ENCODE measurements at regions not wholly inside any gene's neighbourhood (a gene's known extent, or its start where the extent isn't known, plus 50 kb on each side); places are given as distances from the start of the nearest gene placed in this dataset.

- no peak for TF ChIP-seq ZFX (IDR thresholded peaks at IDR 0.05; ENCODE audit: borderline replicate concordance)
- TF ChIP-seq, protein P1, sequence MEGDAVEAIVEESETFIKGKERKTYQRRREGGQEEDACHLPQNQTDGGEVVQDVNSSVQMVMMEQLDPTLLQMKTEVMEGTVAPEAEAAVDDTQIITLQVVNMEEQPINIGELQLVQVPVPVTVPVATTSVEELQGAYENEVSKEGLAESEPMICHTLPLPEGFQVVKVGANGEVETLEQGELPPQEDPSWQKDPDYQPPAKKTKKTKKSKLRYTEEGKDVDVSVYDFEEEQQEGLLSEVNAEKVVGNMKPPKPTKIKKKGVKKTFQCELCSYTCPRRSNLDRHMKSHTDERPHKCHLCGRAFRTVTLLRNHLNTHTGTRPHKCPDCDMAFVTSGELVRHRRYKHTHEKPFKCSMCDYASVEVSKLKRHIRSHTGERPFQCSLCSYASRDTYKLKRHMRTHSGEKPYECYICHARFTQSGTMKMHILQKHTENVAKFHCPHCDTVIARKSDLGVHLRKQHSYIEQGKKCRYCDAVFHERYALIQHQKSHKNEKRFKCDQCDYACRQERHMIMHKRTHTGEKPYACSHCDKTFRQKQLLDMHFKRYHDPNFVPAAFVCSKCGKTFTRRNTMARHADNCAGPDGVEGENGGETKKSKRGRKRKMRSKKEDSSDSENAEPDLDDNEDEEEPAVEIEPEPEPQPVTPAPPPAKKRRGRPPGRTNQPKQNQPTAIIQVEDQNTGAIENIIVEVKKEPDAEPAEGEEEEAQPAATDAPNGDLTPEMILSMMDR (IDR thresholded peaks at IDR 0.05): no peak
- H3K27ac ChIP-seq: no peak overlapping the region
Observed at GRCh38 chr22:49179175-49179574, 648.5 kb downstream of the BRD1 start.

DNA sequence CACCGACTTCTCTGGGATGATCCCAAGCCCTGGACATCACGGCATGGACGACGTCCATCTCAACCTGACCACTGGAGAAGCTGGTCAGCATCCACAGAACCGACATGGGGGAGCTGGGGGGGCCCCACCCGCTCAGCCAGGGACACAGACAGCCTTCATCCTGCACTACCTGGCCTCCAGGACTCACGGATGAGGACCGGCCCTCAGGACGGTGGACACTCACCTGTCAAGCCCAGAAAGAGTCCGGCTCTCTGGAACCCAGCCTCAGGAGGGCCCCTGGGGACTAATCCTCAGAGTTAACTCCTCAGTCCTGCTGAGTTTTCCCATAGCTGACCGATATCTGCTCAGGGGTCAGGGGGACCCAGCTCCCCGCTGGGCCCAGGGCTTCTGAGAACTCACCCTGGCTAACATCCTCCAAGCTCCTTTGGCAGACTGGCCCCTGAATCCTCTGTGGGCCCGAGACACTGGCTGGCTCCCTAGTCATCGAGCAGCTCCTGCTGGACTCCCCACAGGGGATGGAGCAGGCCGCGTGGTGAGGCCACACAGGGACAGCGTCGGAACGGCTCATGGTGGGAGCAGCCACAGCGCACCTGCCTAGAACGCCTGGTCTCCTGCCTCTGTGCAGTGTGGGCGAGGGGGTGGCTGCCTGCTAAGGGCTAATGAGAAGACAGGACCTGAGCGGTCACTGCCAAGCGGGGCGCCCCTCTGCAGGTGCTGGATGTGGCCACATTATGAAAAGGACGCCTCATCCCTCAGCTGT lies 649.2 kb downstream of the BRD1 start:
- H3K27ac ChIP-seq: no peak overlapping the region
- TF ChIP-seq, protein P1 (IDR thresholded peaks at IDR 0.05): no peak
- no peak for TF ChIP-seq ZFX (IDR thresholded peaks at IDR 0.05; ENCODE audit: borderline replicate concordance)

GRCh38 chr22:49177666-49178065 lies 650.0 kb downstream of the BRD1 start:
- TF ChIP-seq ZFX (IDR thresholded peaks at IDR 0.05; ENCODE audit: borderline replicate concordance): no peak
- TF ChIP-seq, protein P1 (IDR thresholded peaks at IDR 0.05): no peak

DNA sequence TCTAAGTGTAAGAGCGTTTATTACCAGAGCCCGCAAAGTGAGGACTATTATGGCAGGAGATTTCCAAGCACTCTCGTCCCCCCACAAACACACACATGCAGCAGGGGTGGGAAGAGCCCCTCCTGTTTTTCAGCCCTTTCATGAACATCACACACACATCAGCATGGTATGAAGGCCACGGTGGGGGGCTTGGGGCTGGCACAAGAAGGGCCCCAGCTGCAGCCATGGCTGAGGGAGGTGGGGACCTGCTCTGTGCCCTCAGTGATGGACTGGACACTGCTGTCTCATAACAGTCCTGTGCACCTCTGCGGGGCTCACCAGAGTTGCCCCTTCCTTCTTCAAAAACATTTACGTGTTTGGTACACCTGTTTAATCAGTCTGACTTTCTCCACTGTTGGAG lies 650.7 kb downstream of the BRD1 start:
- H3K27ac ChIP-seq: no peak overlapping the region
- TF ChIP-seq, protein P1 (IDR thresholded peaks at IDR 0.05): no peak
- TF ChIP-seq ZFX (IDR thresholded peaks at IDR 0.05; ENCODE audit: borderline replicate concordance): no peak

More at GRCh38 chr22:49177666-49178065, 650.0 kb downstream of the BRD1 start:
- H3K27ac ChIP-seq: no peak overlapping the region

GRCh38 chr22:49170053-49170452 lies 657.6 kb downstream of the BRD1 start:
- TF ChIP-seq ZFX (IDR thresholded peaks at IDR 0.05; ENCODE audit: borderline replicate concordance): no peak
- TF ChIP-seq, protein P1 (IDR thresholded peaks at IDR 0.05): no peak

DNA sequence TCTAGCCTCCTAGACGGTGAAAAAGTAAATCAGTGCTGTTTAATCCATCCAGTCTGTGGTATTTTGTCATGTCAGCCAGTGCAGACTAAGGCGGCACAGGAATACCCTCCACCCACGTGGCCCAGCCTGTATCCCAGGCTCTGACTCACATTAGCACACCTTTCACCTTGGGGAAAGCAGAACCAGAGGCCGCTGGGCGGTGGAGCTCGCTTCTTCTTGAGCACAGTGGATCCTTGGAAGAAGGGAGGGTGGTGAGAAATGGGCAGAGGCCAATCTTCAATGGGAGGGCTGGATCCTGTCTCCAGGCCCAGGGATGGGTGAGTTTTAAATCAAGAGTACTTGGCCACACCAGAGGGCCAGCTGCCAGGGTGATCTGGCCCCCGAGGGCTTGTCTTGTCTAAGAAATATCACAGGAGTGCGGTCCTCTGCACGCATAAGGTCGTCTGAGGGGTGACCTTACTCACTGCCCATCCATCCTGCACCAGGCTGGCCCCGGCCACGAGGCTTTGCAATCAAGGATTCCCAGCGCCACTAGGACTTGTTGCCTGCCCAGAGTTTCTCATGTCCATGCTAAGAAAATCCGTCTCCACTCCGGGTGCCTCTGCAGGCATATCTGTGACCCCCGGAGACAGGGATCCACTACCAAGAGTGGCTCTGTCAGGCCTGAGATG lies 658.5 kb downstream of the BRD1 start:
- TF ChIP-seq ZFX (IDR thresholded peaks at IDR 0.05; ENCODE audit: borderline replicate concordance): no peak
- TF ChIP-seq, protein P1 (IDR thresholded peaks at IDR 0.05): no peak

More at GRCh38 chr22:49170053-49170452, 657.6 kb downstream of the BRD1 start:
- H3K27ac ChIP-seq: no peak overlapping the region

More for the DNA sequence above, 658.5 kb downstream of the BRD1 start:
- no peak overlapping the region for H3K27ac ChIP-seq
